ENCODE measurements at regions not wholly inside any gene's neighbourhood (a gene's known extent, or its start where the extent isn't known, plus 50 kb on each side); places are given as distances from the start of the nearest gene placed in this dataset.

- no peak overlapping the region for H3K4me3 Mint-ChIP-seq
These were observed 201.9 kb upstream of the BCOR start for GRCh38 chrX:40299641-40300046.

GRCh38 chrX:40298572-40299479 lies 201.1 kb upstream of the BCOR start:
- Mint-ChIP-seq H3K4me3 (no peak overlapping the region), H3K9me3 (peaks cover 23% of the 10 kb centered on the region), H3K36me3 (ENCODE audit: low read depth) (no peaks in the 10 kb centered on the region), H3K4me1 (peaks cover 41% of the 10 kb centered on the region), H3K27ac (no peak overlapping the region), H3K27me3 (ENCODE audit: insufficient read depth) (peaks cover 3% of the 10 kb centered on the region)
- peak; percentile 76 for DNase-seq
- no peak overlapping the region for H3K9ac ChIP-seq (ENCODE audit: extremely low read depth, low read length, poor library complexity, severe bottlenecking)
- no peak overlapping the region for H3K4me3 ChIP-seq (ENCODE audit: low read length)
- H3K27ac ChIP-seq (ENCODE audit: low read depth, low read length) = no peak overlapping the region
- TF ChIP-seq, protein P1, sequence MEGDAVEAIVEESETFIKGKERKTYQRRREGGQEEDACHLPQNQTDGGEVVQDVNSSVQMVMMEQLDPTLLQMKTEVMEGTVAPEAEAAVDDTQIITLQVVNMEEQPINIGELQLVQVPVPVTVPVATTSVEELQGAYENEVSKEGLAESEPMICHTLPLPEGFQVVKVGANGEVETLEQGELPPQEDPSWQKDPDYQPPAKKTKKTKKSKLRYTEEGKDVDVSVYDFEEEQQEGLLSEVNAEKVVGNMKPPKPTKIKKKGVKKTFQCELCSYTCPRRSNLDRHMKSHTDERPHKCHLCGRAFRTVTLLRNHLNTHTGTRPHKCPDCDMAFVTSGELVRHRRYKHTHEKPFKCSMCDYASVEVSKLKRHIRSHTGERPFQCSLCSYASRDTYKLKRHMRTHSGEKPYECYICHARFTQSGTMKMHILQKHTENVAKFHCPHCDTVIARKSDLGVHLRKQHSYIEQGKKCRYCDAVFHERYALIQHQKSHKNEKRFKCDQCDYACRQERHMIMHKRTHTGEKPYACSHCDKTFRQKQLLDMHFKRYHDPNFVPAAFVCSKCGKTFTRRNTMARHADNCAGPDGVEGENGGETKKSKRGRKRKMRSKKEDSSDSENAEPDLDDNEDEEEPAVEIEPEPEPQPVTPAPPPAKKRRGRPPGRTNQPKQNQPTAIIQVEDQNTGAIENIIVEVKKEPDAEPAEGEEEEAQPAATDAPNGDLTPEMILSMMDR (conservative IDR thresholded peaks at IDR 0.05) = peak; percentile 67
- H3K9me3 ChIP-seq (ENCODE audit: control insufficient read depth, low read length) = no peaks in the 10 kb centered on the region
- H3K36me3 ChIP-seq (ENCODE audit: control insufficient read depth, insufficient read depth, low read length) = no peaks in the 10 kb centered on the region
- no peaks in the 10 kb centered on the region for H3K27me3 ChIP-seq (ENCODE audit: control insufficient read depth, insufficient read depth, low read length, poor library complexity, severe bottlenecking)
- H3K4me1 ChIP-seq (ENCODE audit: control insufficient read depth, insufficient read depth, low read length) = peaks cover 4% of the 10 kb centered on the region
- 38 to 50% methylated on average over 2 to 34 of the region's 36 CpGs for WGBS, 2 experiments (ENCODE audit: insufficient coverage in 1 of 2, insufficient read length in 1 of 2)

More at GRCh38 chrX:40299641-40300046, 201.9 kb upstream of the BCOR start:
- no peak for DNase-seq
- H3K27ac Mint-ChIP-seq = no peak overlapping the region
- H3K4me3 ChIP-seq (ENCODE audit: low read length) = no peak overlapping the region
- no peak overlapping the region for H3K27ac ChIP-seq (ENCODE audit: low read depth, low read length)
- H3K36me3 Mint-ChIP-seq (ENCODE audit: low read depth) = no peaks in the 10 kb centered on the region
- peaks cover 44% of the 10 kb centered on the region for H3K4me1 Mint-ChIP-seq
- peaks cover 3% of the 10 kb centered on the region for H3K27me3 Mint-ChIP-seq (ENCODE audit: insufficient read depth)
- no peaks in the 10 kb centered on the region for H3K9me3 ChIP-seq (ENCODE audit: control insufficient read depth, low read length)
- TF ChIP-seq, protein P1 (conservative IDR thresholded peaks at IDR 0.05) = no peak
- 87 to 98% methylated on average over 8 to 9 of the region's 9 CpGs for WGBS, 2 experiments (ENCODE audit: insufficient coverage in 1 of 2, insufficient read length in 1 of 2)
- peaks cover 18% of the 10 kb centered on the region for H3K9me3 Mint-ChIP-seq
- H3K36me3 ChIP-seq (ENCODE audit: control insufficient read depth, insufficient read depth, low read length) = no peaks in the 10 kb centered on the region
- no peak overlapping the region for H3K9ac ChIP-seq (ENCODE audit: extremely low read depth, low read length, poor library complexity, severe bottlenecking)
- H3K4me1 ChIP-seq (ENCODE audit: control insufficient read depth, insufficient read depth, low read length) = peaks cover 4% of the 10 kb centered on the region
- H3K27me3 ChIP-seq (ENCODE audit: control insufficient read depth, insufficient read depth, low read length, poor library complexity, severe bottlenecking) = no peaks in the 10 kb centered on the region

- Mint-ChIP-seq H3K4me3 (no peak overlapping the region), H3K9me3 (peaks cover 23% of the 10 kb centered on the region), H3K36me3 (ENCODE audit: low read depth) (no peaks in the 10 kb centered on the region), H3K4me1 (peaks cover 35% of the 10 kb centered on the region), H3K27ac (no peak overlapping the region), H3K27me3 (ENCODE audit: insufficient read depth) (peaks cover 3% of the 10 kb centered on the region)
- H3K9ac ChIP-seq (ENCODE audit: extremely low read depth, low read length, poor library complexity, severe bottlenecking) = no peak overlapping the region
- no peaks in the 10 kb centered on the region for H3K9me3 ChIP-seq (ENCODE audit: control insufficient read depth, low read length)
- no peak overlapping the region for H3K4me3 ChIP-seq (ENCODE audit: low read length)
- TF ChIP-seq, protein P1 (conservative IDR thresholded peaks at IDR 0.05) = no peak
- no peaks in the 10 kb centered on the region for H3K36me3 ChIP-seq (ENCODE audit: control insufficient read depth, insufficient read depth, low read length)
- peaks cover 4% of the 10 kb centered on the region for H3K4me1 ChIP-seq (ENCODE audit: control insufficient read depth, insufficient read depth, low read length)
- no peak overlapping the region for H3K27ac ChIP-seq (ENCODE audit: low read depth, low read length)
- DNase-seq = no peak
- 49% methylated on average over 7 of the region's 7 CpGs; no CpG with 5 or more reads in 1 of the 2 experiments for WGBS, 2 experiments (ENCODE audit: insufficient coverage in 1 of 2, insufficient read length in 1 of 2)
- H3K27me3 ChIP-seq (ENCODE audit: control insufficient read depth, insufficient read depth, low read length, poor library complexity, severe bottlenecking) = no peaks in the 10 kb centered on the region
These were observed 200.3 kb upstream of the BCOR start for GRCh38 chrX:40298069-40298468.

Measured in endodermal cell (in vitro differentiated cells).